ENCODE measurements at regions not wholly inside any gene's neighbourhood (a gene's known extent, or its start where the extent isn't known, plus 50 kb on each side); places are given as distances from the start of the nearest gene placed in this dataset.

GRCh38 chr3:146746190-146746589 lies 141.0 kb upstream of the PLSCR5 start:
- Histone ChIP-seq H3K9me2 (no peaks in the 10 kb centered on the region), H3K27me3 (ENCODE audit: insufficient read depth) (no peaks in the 10 kb centered on the region), H2AFZ (ENCODE audit: low read depth) (no peak overlapping the region), H4K20me1 (ENCODE audit: insufficient read depth) (no peaks in the 10 kb centered on the region), H3K4me2 (0 out of 2 replicates have a peak overlapping the region, but pooled peaks have one; percentile 7), H3K27ac (ENCODE audit: low read depth in 2 of 2, low read length in 1 of 2) (peak overlapping the region in 1 of 2 experiments; percentile 68; a peak in 2 of 4 replicates), H3F3A (replicated peaks; ENCODE audit: insufficient read depth) (peaks cover 22% of the 10 kb centered on the region), H3K4me3 (ENCODE audit: low read depth in 2 of 2, low read length in 1 of 2) (no peak overlapping the region), H3K79me2 (ENCODE audit: insufficient read depth) (no peaks in the 10 kb centered on the region; the same call in 1 of the 2 replicates), H3K36me3 (replicated peaks in 1 of 2; ENCODE audit: control insufficient read depth in 1 of 2, insufficient read depth in 2 of 2, low read length in 1 of 2) (no peaks in the 10 kb centered on the region), H3K4me1 (ENCODE audit: control insufficient read depth in 1 of 2, insufficient read depth in 2 of 2, low read depth in 1 of 2, low read length in 1 of 2) (peaks cover 0 to 23% of the 10 kb centered on the region in 2 experiments; a peak in 1 of 4 replicates), H3K9ac (no peak overlapping the region), H3K9me3 (no peaks in the 10 kb centered on the region)
- DNase-seq = no peak
- ChIA-PET CTCF (no interaction called here), POLR2A (no interaction called here)
- TF ChIP-seq FOSL2 (IDR thresholded peaks at IDR 0.05; ENCODE audit: borderline replicate concordance, low read depth) (peak; percentile 42; the same call in 1 of the 2 replicates), GABPA (IDR thresholded peaks at IDR 0.05; ENCODE audit: low read depth) (no peak), TAF1 (IDR thresholded peaks at IDR 0.05; ENCODE audit: borderline replicate concordance, low read depth, low read length) (no peak), RXRA (IDR thresholded peaks at IDR 0.05; ENCODE audit: borderline replicate concordance, low read depth) (no peak), REST (IDR thresholded peaks at IDR 0.05; ENCODE audit: low read depth, low read length) (no peak), YY1 (IDR thresholded peaks at IDR 0.05; ENCODE audit: low read depth) (no peak), USF2 (IDR thresholded peaks at IDR 0.05; ENCODE audit: borderline replicate concordance, low read depth, low read length) (no peak), NFIC (IDR thresholded peaks at IDR 0.05; ENCODE audit: borderline replicate concordance) (peak; percentile 55; the same call in 1 of the 2 replicates), EP300 (IDR thresholded peaks at IDR 0.05; ENCODE audit: borderline replicate concordance in 1 of 2, low read depth in 1 of 2, low read length in 1 of 2) (0 out of 4 replicates have a peak, but pooled peaks of 1 of the 2 experiments have one; percentile 45), CHD2 (IDR thresholded peaks at IDR 0.05; ENCODE audit: low read length, partially characterized antibody) (no peak), TEAD4 (IDR thresholded peaks at IDR 0.05; ENCODE audit: borderline replicate concordance, insufficient read depth) (peak; percentile 44; the same call in 1 of the 2 replicates), JUND (IDR thresholded peaks at IDR 0.05) (peak; percentile 26; the same call in 1 of the 2 replicates), PBX3 (IDR thresholded peaks at IDR 0.05) (peak; percentile 22; the same call in 1 of the 2 replicates), FOXJ3 (CRISPR knock-in tag; IDR thresholded peaks at IDR 0.05) (no peak), IRF3 (IDR thresholded peaks at IDR 0.05; ENCODE audit: low read depth, low read length) (no peak), TCF12 (IDR thresholded peaks at IDR 0.05) (peak; percentile 48; the same call in 1 of the 2 replicates)

Data from SK-N-SH (cell line).